NCI-H128 (cell line): ENCODE measurements at regions not wholly inside any gene's neighbourhood (a gene's known extent, or its start where the extent isn't known, plus 50 kb on each side); places are given as distances from the start of the nearest gene placed in this dataset.
"Not testable (repeated sequence)": the region's sequence is repeated elsewhere in the genome, so short reads cannot be mapped to it uniquely, and the experiment has no call there.

Experiments used
- DNase-seq: peaks from one replicate; lab custom pipeline; 2025; ENCODE audit not compliant: unreplicated experiment; lab: John Stamatoyannopoulos, UW

DNA sequence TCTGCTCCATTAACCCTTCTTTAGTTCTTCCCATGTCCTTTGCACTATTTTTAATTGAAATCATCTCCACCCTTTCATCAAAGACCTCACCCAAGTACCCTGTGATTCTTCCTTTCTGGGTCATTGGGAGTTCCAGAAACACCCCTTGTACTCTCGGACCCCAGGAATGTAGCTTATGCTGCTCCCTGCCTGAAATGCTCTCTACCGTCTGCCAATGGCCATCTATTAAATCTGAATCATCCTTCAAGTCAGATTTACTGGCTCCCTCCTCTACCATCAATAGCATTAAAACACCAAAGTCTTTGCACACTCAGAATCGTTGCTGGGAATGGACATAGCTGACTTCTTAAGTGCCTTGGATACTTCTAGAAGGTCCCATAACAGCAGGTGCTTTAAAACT, 73.2 kb upstream of the GADD45A start:
- DNase-seq: no peak

DNA sequence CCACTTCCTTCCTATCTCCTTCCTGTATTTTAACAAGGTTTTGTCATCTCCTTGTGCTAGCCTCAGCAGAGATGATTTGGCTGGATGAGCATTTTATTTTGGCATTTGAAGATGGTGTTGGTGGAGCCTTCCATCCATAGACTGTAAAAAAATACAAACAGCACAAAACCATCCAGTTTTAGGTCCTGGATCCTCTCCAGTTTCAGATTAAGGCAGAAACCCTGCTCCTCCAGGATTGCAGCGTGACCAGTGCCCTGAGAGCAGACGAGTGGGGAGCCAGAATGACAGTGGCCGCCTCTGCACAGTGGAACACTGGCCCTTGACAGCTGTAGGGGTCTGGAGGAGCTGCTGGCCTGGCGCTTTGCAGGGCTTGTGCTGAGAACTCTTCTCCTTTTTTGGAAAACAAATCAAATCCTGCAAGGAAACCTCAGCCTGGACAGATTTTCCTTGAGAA, 72.2 kb upstream of the GADD45A start:
- no peak for DNase-seq

DNA sequence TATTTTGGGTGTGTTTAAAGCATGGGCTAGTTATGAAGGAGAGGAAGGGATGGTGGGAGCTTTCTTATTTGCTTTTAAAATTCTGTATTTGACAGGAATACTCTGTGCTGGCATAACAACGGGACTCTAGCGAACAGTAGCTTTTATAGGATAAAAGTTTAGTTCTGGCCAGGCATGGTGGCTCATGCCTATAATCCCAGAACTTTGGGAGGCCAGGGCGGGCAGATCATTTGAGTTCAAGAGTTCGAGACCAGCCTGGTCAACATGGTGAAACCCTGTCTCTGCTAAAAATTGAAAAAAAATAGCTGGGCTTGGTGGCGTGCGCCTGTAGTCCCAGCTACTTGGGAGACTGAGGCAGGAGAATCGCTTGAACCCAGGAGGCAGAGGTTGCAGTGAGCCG, 71.5 kb upstream of the GADD45A start:
- DNase-seq: not testable (repeated sequence)

GRCh38 chr1:67614511-67614934, 70.5 kb upstream of the GADD45A start:
- DNase-seq: no peak

DNA sequence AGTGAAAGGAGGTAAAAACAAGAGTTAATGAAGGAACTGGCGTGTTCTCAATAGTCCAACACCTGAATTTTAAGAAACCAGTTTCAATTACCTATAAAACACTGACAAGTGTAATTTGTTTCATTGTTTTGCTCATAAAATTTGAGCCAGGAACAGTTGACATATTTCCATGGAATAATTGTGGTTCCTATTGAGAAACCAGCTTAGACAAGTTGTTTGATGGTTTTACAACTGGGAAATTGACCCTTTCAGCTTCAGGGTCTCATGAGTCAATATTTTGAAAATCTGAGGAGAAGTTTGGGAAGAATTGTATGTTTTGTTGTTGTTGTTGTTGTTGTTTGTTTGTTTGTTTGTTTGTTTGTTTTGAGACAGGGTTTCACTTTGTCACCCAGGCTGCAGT, 69.1 kb upstream of the GADD45A start:
- no peak for DNase-seq

DNA sequence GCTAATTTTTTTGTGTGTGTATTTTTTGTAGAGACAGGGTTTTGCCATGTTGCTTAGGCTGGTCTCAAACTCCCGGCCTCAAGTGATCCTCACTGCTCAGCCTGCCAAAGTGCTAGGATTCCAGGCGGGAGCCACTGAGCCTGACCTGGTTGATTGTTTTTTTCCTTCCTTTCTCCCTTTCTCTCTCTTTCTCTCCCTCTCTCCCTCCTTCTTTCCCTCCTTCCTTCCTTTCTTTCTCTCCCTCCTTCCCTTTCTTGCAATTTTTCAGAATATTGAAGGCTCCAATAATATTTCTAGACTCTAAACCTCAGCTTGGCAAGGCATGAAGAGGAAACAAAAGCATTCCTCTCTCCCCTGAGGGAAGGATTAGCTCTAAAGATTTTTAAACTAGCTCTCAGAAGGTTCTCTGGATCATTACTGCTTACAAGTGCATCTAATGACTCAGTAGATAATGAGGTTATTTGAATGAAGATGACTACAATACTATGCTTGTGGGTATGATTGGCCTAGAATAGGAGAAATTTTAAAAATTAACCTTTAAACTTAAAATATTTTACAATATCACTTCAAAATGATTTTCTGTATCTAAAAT, 68.5 kb upstream of the GADD45A start:
- DNase-seq: no peak

DNA sequence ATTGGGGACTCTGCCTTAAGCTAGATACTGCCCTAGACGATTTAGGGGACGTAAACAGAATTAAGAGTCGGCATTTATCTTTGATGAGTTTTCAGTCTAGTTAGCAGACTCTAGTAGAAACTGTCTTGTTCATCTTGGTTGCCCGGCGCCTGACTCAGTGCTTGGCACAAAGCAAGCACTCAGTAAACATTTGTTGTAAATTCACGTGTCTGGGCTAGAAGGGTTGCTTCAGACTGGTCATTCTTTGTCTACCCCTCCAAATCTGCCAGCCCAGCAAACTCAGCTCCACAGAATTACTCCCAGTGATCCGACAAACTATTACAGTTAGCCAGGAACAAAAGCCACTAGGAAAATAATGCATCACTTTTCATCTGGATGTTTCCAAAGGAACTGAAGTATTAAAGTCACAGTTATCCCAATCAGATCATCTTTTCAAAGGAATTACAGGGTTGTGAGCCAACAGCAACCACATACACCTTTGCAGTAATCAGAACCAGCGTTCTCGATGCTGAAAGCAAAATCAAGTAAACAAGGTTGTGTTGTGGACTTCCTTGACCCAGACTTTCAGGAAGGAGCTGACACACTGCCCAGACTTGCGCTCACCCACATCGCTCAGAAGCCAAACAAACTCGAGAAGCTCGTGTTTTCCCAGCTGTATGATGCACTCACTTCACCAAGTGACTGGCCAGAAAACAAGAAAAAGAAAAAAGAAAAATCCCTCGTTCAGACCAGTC, 66.5 kb upstream of the GADD45A start:
- DNase-seq: no peak

- DNase-seq: no peak
Measured at GRCh38 chr1:67619080-67619479, 65.9 kb upstream of the GADD45A start.

GRCh38 chr1:67623906-67624305, 61.1 kb upstream of the GADD45A start:
- DNase-seq: no peak

DNA sequence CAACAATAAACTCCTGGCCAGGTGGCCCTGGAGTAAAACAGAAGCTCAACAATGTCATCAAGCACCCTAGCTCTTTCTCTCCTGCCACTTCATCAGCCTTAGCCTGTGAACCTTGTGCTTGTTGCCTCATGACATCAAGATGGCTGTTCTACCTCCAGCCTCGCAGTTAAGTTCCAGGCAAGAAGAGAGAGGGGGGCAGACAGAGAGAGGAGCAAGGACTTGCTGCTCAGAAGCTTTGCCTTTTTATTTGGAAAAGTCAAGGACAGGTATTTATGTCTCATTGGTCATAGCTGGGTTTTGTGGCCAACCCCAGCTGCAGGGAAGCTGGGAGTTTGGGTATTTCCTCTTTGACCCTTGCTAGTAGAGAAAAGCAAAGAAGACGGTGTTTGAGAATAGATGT, 60.3 kb upstream of the GADD45A start:
- no peak for DNase-seq

DNA sequence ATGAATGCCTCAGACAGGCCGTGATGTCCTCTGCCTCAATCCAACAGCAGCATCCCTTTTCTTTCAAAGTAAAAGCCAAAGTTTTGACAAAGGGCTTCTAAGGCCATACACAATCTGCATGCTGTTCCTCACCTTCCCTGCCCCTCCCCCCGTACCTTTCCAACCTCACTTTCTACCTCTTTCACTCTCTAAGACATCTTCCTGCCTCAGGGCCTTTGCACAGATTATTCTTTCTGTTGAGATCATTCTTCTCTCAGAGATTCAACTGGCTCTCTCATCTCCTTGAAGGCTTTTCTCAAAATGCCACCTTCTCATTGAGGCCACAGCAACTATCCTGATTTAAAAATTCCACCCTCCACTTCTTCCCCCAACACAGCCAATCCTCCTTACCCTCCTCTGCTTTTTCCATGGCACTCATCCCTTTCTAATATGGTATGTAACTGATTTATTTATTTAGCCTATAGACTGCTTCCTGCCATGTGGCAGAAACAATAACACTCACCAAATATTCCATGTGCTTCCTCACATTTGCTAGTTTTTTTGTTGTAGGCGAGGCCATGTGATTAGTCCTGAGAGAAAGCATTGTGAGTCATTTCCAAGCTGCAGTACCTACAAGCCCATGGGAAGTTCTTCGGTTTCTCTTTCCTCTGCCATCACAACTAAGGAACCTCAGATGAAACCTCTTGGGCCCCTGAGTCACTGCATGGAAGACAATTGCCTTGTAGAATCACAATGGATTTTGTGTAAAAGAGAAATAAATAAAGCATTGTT, 58.7 kb upstream of the GADD45A start:
- no peak for DNase-seq

DNA sequence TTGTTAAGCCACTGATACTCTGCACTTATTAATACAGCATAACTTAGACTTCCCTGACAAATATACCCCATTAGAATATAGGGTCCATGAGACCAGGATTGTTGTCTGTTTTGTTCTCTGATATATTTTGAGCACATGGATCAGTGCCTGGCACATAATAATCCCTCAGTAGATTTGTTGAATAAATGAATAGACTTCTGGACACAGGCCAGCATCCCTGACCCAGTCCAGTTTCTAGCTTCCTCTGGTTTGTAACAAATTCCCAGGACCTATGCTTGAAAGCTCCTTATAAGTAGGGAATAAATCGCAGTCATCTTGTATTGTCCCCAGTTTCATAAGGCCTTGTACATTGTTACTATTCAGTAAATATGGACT, 58.2 kb upstream of the GADD45A start:
- no peak for DNase-seq

DNA sequence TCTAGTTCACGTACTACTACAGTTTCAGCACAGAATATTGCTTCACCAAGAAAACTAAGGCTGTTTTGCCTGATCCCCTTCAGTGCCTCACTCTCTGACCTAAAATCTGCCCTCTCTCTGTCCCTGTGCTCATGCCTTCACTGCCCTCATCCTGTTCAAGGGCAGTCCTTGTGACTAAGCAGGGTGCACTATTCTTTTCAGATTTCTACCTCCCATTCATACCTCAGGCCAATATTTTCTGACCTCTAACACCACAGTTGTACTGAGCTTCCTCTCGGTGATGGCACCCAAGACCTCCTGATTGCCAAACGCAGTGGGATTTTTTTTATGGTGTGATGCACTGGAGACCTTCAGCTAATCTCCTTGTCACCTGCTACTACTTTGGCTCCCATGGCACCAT, 57.7 kb upstream of the GADD45A start:
- DNase-seq: no peak

- DNase-seq: no peak
Measured at GRCh38 chr1:67627906-67628305, 57.1 kb upstream of the GADD45A start.

GRCh38 chr1:67629370-67630075, 55.5 kb upstream of the GADD45A start:
- DNase-seq: no peak

- no peak for DNase-seq
Measured at GRCh38 chr1:67630438-67631045, 54.5 kb upstream of the GADD45A start.

DNA sequence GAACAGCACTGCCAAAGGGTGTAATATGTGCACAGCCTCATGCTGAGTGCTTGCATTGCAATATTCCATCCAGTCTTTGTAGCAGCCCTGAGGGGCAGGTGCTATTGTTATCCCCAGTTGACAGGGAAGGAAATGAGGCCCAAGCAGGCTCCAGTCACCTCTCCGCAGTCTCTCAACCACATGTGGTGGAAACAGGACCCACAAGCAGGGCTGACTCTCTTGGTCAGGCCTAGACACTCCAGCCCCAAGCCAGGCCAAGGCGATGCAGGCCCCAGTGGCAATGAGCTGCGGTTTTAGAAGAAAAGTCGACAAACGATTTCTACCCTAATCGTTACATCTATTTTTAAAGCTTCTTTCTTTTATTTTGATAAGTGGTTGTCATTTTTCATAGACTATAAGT, 52.6 kb upstream of the GADD45A start:
- no peak for DNase-seq

DNA sequence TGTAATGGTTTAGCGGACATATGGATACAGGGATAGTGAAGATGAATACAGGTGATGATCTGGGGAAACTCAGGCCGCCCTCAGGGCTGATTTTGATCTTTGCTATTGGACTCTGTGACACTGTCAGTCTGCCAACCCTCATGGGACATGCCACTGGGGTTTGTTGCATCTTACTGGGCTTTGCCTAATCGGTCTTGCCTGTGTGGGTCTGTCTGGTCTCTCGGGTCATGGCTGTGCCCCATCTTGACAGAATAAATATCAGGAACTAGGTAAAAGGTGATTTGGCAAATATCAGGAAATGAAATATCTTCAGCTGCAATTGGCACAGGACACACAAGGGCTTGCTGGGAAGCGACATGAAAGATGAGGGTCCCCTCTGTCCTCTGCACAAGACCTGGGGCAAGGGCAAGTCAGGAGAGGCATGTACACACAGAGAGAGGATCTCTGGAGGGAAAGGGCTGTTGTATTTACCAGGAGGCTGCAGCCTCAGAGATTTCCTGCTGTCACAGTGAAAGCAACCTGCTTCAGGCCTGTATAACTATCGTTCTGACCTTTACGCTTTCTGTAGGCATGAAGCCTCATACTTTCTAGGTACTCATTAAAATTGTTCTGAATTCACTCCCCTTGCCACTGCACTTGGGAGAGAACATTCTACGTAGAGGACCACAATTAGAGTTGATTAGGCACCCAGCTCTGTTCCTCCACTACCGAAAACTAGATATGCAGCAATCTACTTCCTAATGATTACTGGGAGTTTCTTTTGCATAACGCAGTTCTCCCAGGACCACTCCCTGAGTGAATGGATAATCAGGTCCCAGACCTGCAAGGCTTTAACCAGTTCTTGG, 52.0 kb upstream of the GADD45A start:
- DNase-seq: no peak

DNA sequence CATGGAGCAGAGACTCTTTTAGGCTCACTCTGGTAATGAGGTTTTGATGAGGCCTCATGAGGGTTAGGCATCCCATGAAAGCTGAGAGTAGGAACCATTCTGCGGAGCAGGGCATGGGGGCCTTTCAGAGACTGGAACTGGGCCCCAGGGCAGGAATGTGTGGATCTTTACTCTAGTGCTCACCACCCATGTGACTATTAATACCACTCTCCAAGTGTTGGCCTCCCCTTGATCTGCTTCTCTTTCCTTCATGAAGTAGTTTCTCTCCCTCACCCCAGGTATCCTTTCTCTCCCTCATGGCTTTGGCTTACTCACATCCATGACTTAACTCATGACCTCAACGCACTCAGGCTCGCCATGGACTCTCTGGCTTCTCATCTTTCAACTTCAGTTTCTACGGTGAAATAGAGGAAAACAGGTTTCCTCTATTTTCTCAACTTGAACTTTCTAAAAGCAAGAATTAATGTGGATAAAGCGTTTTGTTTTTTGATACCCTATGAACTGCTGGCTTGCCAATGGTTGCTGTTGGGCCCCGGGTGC, 50.5 kb upstream of the GADD45A start:
- no peak for DNase-seq
